Glomerular visceral epithelial cell (primary cell): ENCODE measurements at regions not wholly inside any gene's neighbourhood (a gene's known extent, or its start where the extent isn't known, plus 50 kb on each side); places are given as distances from the start of the nearest gene placed in this dataset.
A peak's percentile ranks its signal among the peaks of the same experiment; 100 is the strongest.

Experiments
- DNase-seq: peaks from one replicate; pipeline ENCODE4 v3.0.0-alpha.2; 2016; ENCODE audit errors: extremely low spot score

- no peak for DNase-seq
These were observed 240.1 kb downstream of the HGF start for GRCh38 chr7:81529785-81530184.

GRCh38 chr7:81527651-81528050, 242.2 kb downstream of the HGF start:
- DNase-seq = no peak

GRCh38 chr7:81526971-81527370, 242.9 kb downstream of the HGF start:
- DNase-seq = no peak

- no peak for DNase-seq
These were observed 244.0 kb downstream of the HGF start for GRCh38 chr7:81525841-81526240.

GRCh38 chr7:81519886-81520285, 250.0 kb downstream of the HGF start:
- no peak for DNase-seq

GRCh38 chr7:81516898-81517297, 252.9 kb downstream of the HGF start:
- DNase-seq = no peak

GRCh38 chr7:81515009-81515408, 254.8 kb downstream of the HGF start:
- no peak for DNase-seq

GRCh38 chr7:81514546-81514945, 255.3 kb downstream of the HGF start:
- no peak for DNase-seq

- DNase-seq = no peak
These were observed 259.7 kb downstream of the HGF start for GRCh38 chr7:81510122-81510521.

- no peak for DNase-seq
These were observed 262.6 kb downstream of the HGF start for GRCh38 chr7:81507221-81507620.

- DNase-seq = no peak
These were observed 263.2 kb downstream of the HGF start for GRCh38 chr7:81506609-81507008.

- no peak for DNase-seq
These were observed 266.1 kb downstream of the HGF start for GRCh38 chr7:81503771-81504170.

- DNase-seq = no peak
These were observed 266.5 kb downstream of the HGF start for GRCh38 chr7:81503336-81503735.

- no peak for DNase-seq
These were observed 268.6 kb downstream of the HGF start for GRCh38 chr7:81501220-81501619.

GRCh38 chr7:81500631-81501030, 269.2 kb downstream of the HGF start:
- no peak for DNase-seq

- peak; percentile 63 for DNase-seq
These were observed 270.4 kb downstream of the HGF start for GRCh38 chr7:81499262-81500116.

GRCh38 chr7:81498176-81498575, 271.7 kb downstream of the HGF start:
- DNase-seq = no peak

GRCh38 chr7:81492910-81493309, 276.9 kb downstream of the HGF start:
- no peak for DNase-seq

GRCh38 chr7:81492240-81492639, 277.6 kb downstream of the HGF start:
- no peak for DNase-seq

- DNase-seq = no peak
These were observed 278.3 kb downstream of the HGF start for GRCh38 chr7:81491573-81491972.

- DNase-seq = no peak
These were observed 281.6 kb downstream of the HGF start for GRCh38 chr7:81488210-81488609.

GRCh38 chr7:81487516-81487915, 282.3 kb downstream of the HGF start:
- no peak for DNase-seq

- peak; percentile 33 for DNase-seq
These were observed 285.6 kb downstream of the HGF start for GRCh38 chr7:81484261-81484660.
